ENCODE measurements at regions not wholly inside any gene's neighbourhood (a gene's known extent, or its start where the extent isn't known, plus 50 kb on each side); places are given as distances from the start of the nearest gene placed in this dataset.

DNA sequence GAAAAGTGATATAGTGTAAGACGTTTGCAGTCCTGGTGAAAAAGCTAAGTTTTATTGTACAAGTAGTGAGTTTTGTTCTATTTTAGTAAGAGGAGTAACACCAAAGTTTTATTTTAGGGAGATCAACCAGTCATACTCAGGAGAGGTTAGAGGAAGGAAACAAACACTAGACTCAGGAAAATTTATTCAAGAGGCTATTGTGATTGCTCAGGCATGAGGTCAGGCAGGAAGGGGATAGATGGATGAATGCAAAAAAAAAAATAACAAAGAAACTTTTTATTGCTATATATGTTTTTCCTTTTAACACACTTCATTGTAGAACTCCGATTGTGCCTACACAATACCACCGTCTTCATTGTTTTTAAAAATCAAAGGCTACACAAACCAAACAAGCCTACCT, 189.0 kb downstream of the LYPLAL1 start:
- DNase-seq (ENCODE audit: low read depth in 2 of 3, low spot score in 2 of 3): no peak

DNA sequence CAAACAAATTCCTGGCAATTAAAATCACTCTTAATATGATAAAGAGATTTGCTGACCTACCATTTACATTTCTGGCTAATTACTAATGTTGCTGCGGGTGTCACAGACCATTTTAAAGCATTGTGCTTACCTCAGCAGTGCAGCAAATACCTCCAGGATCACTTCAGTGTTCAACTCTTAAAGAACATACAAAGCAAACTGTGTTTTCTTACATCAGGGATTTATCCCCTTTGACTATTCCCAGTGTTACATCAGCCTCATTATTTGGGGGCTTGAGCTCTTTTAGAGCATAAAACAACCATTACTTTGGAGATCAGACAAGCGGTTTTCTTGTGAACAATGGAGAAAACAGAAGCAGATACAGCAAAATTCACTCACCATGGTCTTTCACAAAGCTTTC, 185.4 kb downstream of the LYPLAL1 start:
- no peak for DNase-seq (ENCODE audit: low read depth in 2 of 3, low spot score in 2 of 3)

DNA sequence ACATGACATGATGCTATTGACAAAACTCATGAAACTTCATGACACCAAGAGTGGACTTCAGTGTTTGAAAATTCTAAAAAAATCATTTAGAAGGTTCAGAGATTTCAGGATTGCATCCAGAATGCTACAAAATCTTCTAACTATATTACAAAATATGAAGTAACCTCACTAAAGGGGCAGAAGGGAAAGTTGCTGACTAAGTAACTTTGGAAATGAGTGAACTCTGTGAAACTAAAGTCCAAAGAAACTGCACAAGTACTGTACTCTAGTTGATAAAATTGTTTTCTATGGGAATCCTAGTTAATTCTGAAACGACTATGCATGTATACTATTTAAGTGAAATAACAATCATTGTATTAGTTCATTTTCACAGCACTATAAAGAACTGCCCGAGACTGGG, 184.4 kb downstream of the LYPLAL1 start:
- DNase-seq (ENCODE audit: low read depth in 2 of 3, low spot score in 2 of 3): no peak

DNA sequence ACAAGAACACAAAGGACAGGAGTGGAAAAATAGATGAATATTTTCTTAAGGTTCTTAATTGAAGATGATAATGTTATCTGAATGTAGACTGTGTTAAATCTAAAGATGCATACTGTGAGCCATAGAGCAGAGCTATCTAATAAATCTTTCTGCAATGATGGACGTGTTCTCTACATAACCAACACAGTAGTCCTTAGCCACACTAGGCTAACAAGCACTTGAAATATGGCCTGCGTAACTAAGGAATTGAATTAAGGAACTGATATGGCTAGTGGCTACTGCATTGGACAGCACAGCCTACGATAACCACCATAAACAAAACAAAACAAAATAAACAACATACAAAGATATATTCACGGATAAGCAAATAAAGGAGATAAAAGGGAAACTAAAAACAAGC, 181.3 kb downstream of the LYPLAL1 start:
- no peak for DNase-seq (ENCODE audit: low read depth in 2 of 3, low spot score in 2 of 3)

DNA sequence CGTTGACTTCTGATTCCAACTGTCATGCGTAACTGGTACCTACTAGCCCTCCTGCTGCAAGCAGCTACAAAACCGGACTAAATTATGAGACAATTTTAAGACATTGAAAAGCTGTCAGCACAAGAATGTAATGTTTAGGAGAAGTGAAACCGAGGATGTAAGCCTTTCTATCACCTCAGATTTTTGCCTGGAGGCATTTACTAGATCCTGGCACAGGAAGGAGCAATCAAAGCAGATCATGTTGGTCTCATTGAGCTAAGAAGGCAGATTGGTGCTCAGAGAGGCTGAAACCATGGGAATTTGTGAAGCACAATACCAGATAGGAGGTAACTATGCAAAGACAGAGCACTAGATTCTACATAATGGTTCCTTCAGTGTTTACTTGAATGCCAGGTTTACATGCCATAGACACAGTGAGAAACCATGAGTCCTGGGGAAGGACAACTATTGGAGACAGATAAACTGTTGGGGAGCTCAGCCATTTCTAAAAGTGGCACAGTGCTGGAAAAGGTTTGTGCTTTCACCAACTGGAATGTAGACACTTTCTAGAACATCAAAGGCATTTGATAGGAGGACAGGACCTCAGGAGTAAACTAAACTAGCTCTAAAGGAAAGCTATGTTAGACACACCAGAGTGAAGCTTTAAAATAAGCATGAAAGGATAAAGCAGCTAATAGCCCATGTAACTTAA, 179.4 kb downstream of the LYPLAL1 start:
- no peak for DNase-seq (ENCODE audit: low read depth in 2 of 3, low spot score in 2 of 3)

DNA sequence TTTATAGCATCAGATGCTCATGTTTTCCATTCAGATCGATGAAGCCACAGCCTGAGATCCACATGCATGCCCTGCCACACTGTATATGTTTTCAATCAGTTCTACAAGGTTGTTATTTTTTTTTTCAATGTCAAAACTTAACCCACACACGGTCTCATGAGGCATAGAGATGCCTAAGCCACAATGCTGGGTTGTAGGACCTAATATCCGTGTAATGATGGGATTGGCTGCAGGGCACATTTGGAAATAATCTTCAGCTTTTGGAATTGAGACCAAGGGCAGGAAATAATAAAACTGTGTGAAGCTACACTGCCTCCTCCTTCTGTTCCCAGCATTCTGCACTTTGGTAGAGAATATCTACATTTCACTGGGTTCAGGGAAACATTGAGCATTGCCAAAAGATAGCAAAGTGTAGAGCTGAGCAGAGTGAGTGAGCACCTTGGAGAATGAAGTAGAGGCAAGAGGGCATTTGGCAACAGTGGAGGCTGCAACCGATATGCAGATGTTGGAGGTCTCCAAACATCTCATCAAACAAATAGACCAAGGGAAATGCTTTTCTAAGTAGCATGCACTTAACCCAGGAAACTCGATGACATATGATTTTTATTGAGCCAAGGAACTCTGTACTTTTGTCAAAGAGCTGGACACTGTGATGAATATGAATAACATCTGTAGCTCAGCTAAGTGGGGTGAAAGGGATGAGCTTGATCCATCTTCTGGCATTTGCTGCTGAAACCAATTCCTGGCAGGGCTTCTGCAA, 176.7 kb downstream of the LYPLAL1 start:
- DNase-seq (ENCODE audit: low read depth in 2 of 3, low spot score in 2 of 3): no peak

DNA sequence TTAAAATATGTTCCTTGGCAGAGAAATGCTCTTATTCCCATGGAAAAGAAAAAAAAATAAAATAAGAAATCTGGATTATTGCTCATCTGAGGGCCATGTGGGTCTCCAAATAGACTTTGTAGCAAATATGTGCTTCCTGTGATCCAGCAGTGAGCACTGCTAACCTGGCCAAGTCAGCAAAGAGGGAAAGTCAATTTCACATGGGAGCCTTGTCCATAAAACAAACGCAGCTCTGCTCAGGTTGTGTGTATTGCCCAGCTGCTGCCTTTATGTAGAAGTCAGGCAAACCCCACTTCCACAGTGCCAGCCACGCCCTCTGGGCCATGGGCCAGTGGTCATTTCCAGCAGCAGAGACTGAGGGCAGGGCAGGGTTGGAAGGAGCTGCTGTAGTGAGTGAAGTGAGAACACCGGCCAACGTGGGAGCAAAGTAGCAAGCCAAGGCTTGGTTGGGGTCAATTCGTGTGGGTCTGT, 174.3 kb downstream of the LYPLAL1 start:
- no peak for DNase-seq (ENCODE audit: low read depth in 2 of 3, low spot score in 2 of 3)

DNA sequence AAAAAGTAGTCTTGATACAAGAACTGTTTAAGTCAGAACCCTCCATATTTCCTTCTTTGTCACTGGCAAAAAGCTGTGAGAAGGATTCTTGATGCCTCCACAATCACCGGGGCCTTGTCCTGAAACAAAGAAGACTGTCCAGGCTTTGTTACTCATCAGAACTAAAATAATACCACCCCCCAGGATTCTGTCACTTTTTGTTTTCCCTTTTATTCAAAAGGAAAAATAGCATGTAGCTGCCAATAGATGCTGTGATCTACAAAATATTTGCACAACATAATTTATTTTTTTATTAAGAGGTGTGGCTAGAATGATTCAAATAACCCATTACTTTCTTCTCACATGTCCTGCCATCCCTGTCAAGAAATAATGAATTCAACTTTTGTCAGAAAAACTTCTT, 173.7 kb downstream of the LYPLAL1 start:
- DNase-seq (ENCODE audit: low read depth in 2 of 3, low spot score in 2 of 3): no peak

DNA sequence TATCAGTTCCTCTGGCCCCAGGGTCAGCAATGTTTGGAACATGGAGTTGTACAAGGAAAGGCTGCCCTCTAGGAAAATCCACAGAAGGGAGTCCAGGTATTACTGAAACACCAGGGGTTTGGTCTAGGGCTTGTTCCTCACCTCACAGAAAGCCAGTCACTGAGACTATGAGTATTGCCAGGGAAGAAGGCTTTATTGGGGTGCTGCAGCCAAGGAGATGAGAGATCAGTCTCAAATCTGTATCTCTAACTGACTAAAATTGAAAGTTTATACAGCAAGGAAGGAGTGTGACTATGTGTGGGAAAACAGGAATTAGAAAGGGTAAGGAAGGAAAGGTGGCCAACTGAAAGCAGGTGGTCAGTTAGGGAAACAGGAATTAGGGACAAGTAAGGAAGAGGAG, 172.3 kb downstream of the LYPLAL1 start:
- DNase-seq (ENCODE audit: low read depth in 2 of 3, low spot score in 2 of 3): no peak

DNA sequence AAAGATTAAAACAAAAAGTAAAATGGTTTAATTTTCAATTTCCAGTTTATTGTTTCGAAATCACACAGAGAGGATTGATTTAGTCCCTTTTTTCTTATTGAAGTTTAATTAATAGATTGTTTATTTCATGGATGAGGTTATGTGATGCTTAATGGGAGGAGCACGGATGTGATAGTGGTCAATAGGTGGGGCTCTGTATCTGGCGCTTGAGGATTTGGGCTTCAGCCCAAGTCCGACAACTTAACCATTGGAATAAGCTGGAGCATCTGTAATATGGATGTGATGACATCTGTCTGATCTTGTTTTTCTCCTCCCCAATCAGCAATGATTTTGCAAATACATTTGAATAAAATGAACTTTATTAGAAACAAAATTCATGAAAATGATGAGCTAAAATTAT, 169.2 kb downstream of the LYPLAL1 start:
- DNase-seq (ENCODE audit: low read depth in 2 of 3, low spot score in 2 of 3): no peak

DNA sequence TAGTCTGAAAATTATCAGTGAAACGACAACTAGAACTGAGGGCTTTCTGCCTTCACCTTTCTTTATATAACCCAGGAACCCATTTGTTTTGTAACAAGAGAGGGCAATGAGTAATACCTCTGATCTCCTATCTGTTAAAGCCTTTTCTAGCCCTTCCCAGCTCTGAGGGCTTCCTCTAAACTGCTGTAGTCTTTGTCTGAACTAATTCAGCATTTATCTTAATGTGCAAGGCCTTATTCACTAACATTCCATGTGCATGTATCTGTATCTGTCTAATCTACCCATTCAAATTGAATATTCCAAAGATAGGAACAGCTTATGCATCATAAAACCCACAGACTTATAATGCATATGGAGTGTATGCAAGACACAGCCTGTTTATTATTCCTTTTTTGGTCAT, 167.1 kb downstream of the LYPLAL1 start:
- DNase-seq (ENCODE audit: low read depth in 2 of 3, low spot score in 2 of 3): no peak

DNA sequence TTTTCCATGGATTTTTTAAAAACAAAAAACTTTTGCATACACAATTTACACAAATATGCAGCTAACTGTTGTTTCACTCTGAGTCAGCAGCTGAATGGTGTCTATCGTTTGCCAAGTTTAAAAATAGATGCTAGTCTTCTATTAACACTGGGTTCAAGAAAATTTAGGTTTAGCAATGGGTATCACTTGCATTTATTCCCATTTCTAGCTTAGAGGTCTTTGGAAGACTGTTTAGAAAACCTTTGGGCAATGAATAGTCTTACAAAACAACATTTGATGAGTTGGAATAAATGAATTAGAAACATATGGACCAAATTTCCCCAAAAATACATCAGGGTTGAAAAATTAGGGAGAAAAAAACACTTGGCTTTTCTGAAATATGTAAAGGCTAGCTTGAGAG, 165.8 kb downstream of the LYPLAL1 start:
- no peak for DNase-seq (ENCODE audit: low read depth in 2 of 3, low spot score in 2 of 3)

DNA sequence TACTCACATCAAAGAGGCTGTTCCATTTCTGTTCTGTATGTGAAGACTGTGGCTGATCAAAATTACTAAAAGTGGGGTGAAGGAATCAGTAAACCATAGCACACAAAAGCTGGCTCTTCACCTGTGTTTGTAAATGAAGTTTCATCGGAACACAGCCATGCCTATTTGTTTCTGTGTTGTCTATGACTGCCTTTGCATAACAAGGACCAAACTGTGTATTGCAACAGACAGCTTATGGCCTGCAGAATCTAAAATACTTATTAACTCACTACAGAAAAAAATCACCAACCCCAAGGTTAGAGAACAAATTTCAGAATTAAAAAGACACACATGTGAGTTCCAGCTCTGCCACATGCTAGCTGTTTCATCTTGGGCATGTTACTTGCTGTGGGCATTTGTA, 163.9 kb downstream of the LYPLAL1 start:
- no peak for DNase-seq (ENCODE audit: low read depth in 2 of 3, low spot score in 2 of 3)

DNA sequence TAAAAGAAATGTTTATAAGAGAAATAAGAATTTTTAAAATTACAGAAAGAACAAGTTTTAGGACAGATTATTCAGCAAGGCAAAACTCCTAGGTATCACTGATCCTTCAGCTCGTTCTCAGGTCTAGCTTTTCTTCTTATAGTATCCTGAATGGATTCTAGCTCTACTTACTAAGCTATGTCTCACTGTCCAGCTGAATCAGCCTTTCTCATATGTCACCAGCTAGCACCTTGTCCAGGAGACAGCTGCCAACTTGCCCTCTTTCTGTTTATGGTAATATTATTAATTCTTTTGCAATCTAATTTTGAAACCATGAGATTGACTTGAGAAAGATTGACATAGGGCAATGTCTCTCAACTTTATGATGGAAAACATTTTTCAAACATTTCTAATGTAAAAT, 159.9 kb downstream of the LYPLAL1 start:
- no peak for DNase-seq (ENCODE audit: low read depth in 2 of 3, low spot score in 2 of 3)

DNA sequence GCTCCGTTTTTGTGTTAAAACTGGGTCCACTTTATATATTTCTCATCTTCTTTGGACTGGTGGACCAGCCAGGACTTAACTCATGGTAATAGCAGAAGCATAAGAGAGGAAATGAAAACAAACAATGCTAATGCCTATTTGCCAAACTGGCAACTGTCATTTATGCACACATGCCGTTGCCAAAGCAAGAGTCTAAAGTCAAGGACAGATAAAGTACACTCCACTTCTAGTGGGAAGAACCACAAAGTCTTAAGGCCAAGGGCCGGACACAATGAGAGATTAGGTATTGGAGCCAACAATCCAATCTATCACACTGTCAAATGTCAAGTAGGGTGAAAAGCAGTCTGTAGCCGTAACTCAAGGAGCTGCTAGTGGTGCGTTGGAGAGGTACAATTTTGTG, 157.7 kb downstream of the LYPLAL1 start:
- no peak for DNase-seq (ENCODE audit: low read depth in 2 of 3, low spot score in 2 of 3)

DNA sequence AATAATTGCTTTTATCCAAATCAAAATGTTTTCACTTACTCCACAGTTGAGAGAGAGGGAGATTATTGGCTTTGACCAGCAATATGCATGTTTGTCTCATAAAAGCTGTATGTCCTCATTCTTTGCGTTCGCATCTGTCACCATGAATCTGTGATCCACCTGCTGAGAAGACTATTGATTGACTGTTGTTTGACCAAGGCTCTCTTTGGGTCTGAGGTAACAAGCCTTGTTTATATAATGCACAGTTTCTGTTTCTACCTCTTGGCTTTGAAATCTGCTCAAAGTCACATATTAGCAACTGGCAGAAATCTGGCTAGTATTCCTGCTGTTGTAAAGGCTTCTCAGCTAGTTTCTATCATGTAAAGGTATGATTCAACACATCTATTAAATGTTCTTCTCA, 157.0 kb downstream of the LYPLAL1 start:
- no peak for DNase-seq (ENCODE audit: low read depth in 2 of 3, low spot score in 2 of 3)

DNA sequence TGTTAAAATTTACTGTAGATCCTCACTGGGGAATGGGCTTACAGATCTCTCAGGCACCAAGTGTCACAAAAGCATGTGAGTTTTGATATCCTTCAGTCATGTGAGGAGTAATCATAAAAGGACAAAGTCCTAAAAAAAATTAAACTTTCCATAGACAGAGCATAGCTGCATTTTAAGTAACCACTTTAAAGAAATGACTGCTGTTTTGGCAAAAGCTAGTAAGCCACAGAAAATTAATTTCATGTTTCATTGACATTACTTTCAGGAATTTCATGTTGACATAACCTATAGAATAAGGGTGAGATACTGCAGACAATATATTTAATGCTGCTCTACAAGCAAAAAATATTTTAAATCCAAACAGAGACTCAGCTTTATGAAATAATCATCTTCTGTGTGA, 156.3 kb downstream of the LYPLAL1 start:
- DNase-seq (ENCODE audit: low read depth in 2 of 3, low spot score in 2 of 3): no peak

DNA sequence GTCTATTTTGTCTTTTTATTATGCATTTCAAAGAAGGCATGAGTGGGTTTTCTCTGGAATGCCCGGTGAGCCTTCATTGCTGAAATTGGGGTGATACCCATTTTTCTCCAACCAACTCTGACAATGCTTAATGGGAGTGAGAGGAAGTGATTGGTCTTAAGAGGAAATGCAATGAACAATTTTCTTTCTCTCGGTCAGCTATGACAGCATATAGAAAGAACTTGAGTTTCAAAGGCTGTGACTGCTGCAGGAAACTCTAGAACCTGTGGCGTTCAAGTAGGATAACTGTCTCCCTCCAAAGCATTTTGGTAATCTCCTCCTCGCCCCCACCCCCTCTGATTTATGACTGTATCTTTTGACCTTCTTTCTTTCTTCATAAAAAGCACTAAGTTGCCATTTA, 155.9 kb downstream of the LYPLAL1 start:
- no peak for DNase-seq (ENCODE audit: low read depth in 2 of 3, low spot score in 2 of 3)

DNA sequence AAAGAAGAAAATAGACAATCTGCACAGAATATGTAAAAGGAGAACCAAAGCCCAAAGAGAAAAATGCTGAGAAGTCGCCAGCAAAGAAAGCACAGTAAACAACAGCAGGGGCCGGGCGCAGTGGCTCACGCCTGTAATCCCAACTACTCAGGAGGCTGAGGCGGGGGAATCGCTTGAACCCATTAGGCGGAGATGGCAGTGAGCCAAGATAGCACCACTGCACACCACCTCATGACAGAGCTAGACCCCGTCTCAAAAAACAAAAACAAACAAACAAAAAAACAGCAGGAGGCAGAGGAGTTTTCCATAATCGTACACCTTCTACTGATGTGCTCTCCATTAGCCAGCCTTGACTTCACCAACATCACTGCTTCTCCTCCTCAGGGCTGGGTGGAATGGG, 153.2 kb downstream of the LYPLAL1 start:
- DNase-seq (ENCODE audit: low read depth in 2 of 3, low spot score in 2 of 3): no peak

DNA sequence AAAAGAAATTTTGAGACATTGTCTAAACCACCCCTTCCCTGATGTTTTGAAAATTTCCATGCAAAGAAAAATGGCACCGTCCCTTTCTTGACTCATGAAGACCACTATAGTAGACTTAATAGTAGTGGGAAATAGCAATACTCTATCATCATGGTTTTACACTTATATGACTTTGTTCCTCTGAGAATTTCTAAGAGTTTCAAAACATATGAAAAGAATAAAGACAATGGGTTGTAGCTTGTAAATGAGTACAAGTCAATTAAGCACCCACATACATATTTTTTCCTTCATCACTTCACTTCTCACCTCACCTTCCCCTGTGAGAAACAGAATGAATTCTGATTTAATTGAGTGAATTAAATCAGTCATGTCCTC, 151.7 kb downstream of the LYPLAL1 start:
- DNase-seq (ENCODE audit: low read depth in 2 of 3, low spot score in 2 of 3): no peak

DNA sequence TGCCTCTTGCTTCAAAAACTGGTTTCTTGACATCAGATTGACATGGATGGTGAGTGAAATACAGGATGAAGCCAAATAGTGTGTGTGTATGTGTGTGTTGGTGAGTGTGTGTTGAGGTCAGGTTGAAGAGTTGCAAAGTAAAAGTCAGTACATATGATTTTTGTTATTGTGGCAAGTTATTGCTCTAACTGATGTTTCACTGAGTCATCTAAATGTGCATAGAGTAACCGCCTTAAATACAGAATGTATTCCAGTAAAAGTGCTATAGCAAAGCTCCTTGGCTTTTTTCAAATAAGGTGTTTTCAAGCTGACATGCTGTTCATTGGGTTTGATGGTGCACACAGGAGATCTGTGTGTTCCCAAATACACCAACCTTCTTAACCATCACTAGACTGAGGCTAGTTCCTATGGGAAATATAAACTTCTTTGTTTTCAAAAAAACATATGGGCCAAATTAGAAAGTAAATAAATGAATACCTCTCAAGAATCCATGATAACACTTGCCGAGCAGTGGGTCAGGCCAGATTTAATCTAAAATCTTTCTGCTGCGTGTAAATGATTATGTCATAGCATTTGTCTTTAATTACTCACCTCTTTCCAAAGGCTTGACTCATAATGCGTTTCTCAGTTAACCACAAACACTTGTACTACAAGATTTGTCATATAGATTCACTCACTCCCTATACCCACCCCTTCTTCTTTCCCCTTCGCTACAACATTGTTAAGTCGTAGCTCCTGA, 151.1 kb downstream of the LYPLAL1 start:
- no peak for DNase-seq (ENCODE audit: low read depth in 2 of 3, low spot score in 2 of 3)

DNA sequence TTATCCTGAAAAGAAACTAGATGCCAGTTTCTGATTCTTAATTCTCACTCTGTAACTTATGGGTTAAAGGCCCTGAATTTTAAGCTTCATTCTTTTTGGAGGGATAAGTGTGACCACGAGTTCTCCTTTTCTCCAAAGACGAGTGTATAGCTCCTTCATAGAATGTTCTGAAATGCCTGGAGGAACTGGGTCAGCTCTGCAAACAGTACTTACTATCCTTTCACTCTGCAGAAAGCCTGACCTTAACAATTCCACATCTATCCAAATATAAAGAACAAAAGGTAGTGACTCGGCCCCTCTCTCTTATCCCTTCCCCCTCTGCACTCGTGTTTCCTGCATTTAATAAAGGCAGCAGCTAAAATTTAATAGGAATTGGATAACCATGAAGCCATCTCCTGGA, 150.5 kb downstream of the LYPLAL1 start:
- DNase-seq (ENCODE audit: low read depth in 2 of 3, low spot score in 2 of 3): no peak
